Natural killer cell treated with Interleukin-12 subunit alpha and Interleukin-12 subunit beta and Interleukin-15 and Interleukin-18, amount 100 ng/mL, for 72 hours (primary cell): ENCODE measurements at regions not wholly inside any gene's neighbourhood (a gene's known extent, or its start where the extent isn't known, plus 50 kb on each side); places are given as distances from the start of the nearest gene placed in this dataset.

Source experiments
- ATAC-seq, 2 donors: fragments of 150-1000 bp; cut with Tn5 transposase in 1 of 2; sonication (Bioruptor Pico), chemical (Tn5 transposase) in 1 of 2; 2 replicates each; pipeline ENCODE4 v1.10.0; 2021
- DNase-seq: peaks from one replicate; pipeline ENCODE4 v3.0.0; 2022; ENCODE audit warnings: low spot score
- H3K27ac Mint-ChIP-seq, 2 donors: 1 replicate in 1 of 2; 2 replicates in 1 of 2; pipeline ENCODE4 v1.8.0; 2022; ENCODE audit warnings: mixed read lengths in 2 of 2, mild to moderate bottlenecking in 1 of 2, moderate library complexity in 1 of 2
- H3K27me3 Mint-ChIP-seq, 2 donors: 1 replicate in 1 of 2; 2 replicates in 1 of 2; pipeline ENCODE4 v1.8.0; 2022; ENCODE audit warnings: mixed read lengths in 2 of 2
- H3K36me3 Mint-ChIP-seq: one replicate; pipeline ENCODE4 v1.8.0; 2022; ENCODE audit warnings: mixed read lengths
- H3K4me1 Mint-ChIP-seq, 2 donors: 1 replicate in 1 of 2; 2 replicates in 1 of 2; pipeline ENCODE4 v1.8.0; 2022; ENCODE audit warnings: low read depth in 2 of 2, mixed read lengths in 2 of 2, mild to moderate bottlenecking in 1 of 2
- H3K4me3 Mint-ChIP-seq: one replicate; pipeline ENCODE4 v1.8.0; 2022; ENCODE audit warnings: mixed read lengths
- H3K9me3 Mint-ChIP-seq: 2 replicates; pipeline ENCODE4 v1.8.0; 2022; ENCODE audit warnings: mixed read lengths

DNA sequence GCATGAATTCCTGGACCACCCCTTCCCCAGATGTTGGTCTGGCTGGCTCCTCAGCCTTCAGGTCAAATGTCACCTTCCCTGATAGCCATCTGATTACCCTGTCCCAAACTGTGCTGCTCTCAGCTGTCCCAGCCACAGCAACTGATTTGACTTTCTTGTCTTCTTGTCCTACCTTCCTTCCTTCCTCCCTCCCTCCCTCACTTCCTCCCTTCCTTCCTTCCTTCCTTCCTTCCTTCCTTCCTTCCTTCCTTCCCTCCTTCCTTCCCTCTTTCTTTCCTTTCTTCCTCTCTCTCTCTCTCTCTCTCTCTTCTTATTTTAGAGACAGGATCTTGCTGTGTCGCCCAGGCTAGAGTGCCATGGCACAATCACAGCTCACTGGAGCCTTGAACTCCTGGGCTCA lies 242.5 kb downstream of the RPS24 start:
- ATAC-seq (no peak), DNase-seq (no peak)
- peaks cover 10 to 28% of the 10 kb centered on the region in 2 donors for H3K27me3 Mint-ChIP-seq
- no peaks in the 10 kb centered on the region for H3K36me3 Mint-ChIP-seq
- no peaks in the 10 kb centered on the region for H3K9me3 Mint-ChIP-seq
- no peak overlapping the region for H3K4me3 Mint-ChIP-seq
- no peak overlapping the region for H3K27ac Mint-ChIP-seq
- no peaks in the 10 kb centered on the region for H3K4me1 Mint-ChIP-seq

DNA sequence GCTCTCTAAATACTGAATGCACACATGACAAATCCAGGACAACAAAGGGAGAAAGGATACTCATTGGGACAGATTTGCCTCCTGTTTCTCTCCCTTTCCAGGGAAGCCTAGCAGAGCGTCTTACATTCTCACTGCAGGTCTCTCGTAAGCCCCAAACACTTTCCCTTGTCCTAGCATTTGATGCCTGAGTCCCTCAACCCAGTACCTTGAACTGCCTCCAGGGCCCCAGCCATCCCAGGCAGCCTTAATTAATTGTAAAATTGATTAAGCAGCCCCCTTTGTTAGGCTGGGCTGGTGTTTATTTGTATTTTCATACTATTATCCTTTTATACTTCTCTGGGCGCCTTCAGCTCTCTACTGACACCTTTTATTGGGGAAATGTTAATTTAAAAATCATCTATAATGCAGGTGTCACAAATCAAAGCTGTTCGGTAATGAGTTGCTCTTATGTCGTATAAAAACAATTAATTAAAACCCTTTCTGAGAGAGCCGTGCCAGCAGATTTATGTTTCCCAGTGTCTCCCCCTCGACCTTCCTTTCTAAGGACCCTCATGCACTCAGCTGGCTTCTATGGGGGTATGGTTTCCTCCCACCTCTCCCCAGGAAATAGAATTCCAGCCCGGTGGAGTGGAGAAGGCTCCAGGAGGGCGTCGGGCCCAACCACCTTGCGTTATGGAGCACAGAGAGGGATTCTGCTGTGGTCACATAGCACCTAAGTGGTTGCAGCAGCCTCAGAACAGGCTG lies 243.8 kb downstream of the RPS24 start:
- H3K9me3 Mint-ChIP-seq: no peaks in the 10 kb centered on the region
- no peaks in the 10 kb centered on the region for H3K4me1 Mint-ChIP-seq
- no peak overlapping the region for H3K27ac Mint-ChIP-seq
- no peaks in the 10 kb centered on the region for H3K36me3 Mint-ChIP-seq
- ATAC-seq: no peak
- H3K27me3 Mint-ChIP-seq: peaks cover 10 to 28% of the 10 kb centered on the region in 2 donors
- H3K4me3 Mint-ChIP-seq: no peak overlapping the region
- no peak for DNase-seq

DNA sequence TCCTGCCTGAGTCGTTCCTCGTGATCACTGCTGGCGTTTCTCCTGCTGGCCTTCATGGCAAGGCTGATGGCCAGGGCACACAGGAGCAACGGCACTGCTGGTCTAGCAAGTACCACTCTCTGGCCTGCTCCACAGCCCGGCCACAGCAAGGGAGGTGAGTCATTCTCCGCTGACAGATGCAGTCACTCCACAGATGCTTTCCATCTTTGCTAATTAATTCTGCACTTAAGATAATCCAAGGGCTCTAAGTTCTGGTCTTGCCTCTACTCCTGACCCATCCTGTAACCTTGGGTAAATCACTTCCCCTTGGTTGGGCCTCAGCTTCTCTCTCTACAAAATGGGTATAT lies 244.4 kb downstream of the RPS24 start:
- no peaks in the 10 kb centered on the region for H3K36me3 Mint-ChIP-seq
- H3K9me3 Mint-ChIP-seq: no peaks in the 10 kb centered on the region
- DNase-seq: no peak
- peaks cover 10 to 28% of the 10 kb centered on the region in 2 donors for H3K27me3 Mint-ChIP-seq
- H3K4me3 Mint-ChIP-seq: no peak overlapping the region
- H3K4me1 Mint-ChIP-seq: no peaks in the 10 kb centered on the region
- no peak for ATAC-seq
- H3K27ac Mint-ChIP-seq: no peak overlapping the region

DNA sequence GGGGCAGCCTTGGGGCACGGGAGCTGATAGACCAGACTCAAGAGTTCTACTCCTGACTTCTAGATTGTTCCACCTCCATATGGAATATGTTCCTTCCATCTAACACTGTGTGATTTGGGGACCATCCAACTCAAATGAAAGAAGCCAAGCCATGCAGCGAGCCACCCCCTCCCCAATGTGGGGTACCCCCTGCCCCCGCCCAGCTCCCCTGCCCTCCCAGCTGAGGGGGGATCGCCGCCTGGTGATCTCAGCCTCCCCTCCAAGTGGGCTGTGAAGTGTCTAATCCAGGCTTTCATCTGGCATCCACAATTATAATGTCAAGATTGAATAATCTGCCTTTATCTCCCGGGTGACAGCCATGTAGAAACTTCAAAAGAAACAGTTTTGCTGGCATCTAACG lies 246.1 kb downstream of the RPS24 start:
- DNase-seq (no peak), ATAC-seq (no peak)
- H3K27me3 Mint-ChIP-seq: peaks cover 6 to 26% of the 10 kb centered on the region in 2 donors
- no peak overlapping the region for H3K4me3 Mint-ChIP-seq
- no peaks in the 10 kb centered on the region for H3K9me3 Mint-ChIP-seq
- no peak overlapping the region for H3K27ac Mint-ChIP-seq
- H3K4me1 Mint-ChIP-seq: no peaks in the 10 kb centered on the region
- no peaks in the 10 kb centered on the region for H3K36me3 Mint-ChIP-seq

DNA sequence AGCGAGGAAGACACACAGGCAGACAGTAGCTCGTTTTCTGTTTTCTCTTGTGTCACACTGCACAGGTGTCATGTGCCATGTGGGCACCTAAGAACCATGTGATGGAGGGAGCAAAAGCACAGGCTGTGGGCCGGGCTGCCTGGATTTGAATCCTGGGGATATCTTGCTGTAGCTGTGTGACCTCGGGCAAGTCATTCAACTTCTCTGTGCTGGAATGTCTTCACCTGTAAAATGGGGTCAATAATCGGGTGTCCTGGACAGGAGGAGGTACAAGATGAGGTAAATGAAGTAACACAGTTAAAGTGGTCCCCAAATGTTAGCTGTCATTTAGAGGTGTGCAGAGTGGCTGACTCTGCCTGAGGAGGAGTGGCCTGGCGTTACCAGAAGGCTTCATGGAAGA lies 246.9 kb downstream of the RPS24 start:
- no peak overlapping the region for H3K27ac Mint-ChIP-seq
- no peak for DNase-seq

DNA sequence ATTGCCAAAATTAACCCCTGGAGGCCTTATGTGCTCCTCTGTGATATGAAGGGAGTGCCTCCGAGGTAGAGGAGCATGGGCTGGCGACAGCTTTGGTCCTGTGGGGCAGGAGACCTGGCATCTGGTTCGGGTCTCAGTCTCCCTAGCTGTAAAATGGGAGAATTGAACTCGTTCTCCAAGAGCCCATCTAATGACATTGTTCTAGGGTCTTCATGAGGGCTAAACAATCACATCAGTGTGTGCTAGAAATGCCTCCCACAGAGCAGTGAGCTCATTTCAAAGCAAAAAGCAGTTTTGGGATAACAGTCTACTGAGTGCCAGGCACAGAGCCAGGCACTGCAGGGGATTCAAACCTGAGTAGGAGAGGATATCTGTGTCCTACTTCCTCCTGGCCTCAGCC lies 248.0 kb downstream of the RPS24 start:
- no peaks in the 10 kb centered on the region for H3K36me3 Mint-ChIP-seq
- H3K9me3 Mint-ChIP-seq: no peaks in the 10 kb centered on the region

More for the DNA sequence above, 246.9 kb downstream of the RPS24 start:
- peaks cover 3 to 18% of the 10 kb centered on the region in 2 donors for H3K27me3 Mint-ChIP-seq
- no peaks in the 10 kb centered on the region for H3K4me1 Mint-ChIP-seq
- ATAC-seq: no peak
- H3K4me3 Mint-ChIP-seq: no peak overlapping the region
- H3K9me3 Mint-ChIP-seq: no peaks in the 10 kb centered on the region
- H3K36me3 Mint-ChIP-seq: no peaks in the 10 kb centered on the region

GRCh38 chr10:78283069-78283682 lies 249.5 kb downstream of the RPS24 start:
- H3K36me3 Mint-ChIP-seq: no peaks in the 10 kb centered on the region
- DNase-seq (peak; percentile 54), ATAC-seq (peak in 1 of 2 donors; percentile 41)
- H3K9me3 Mint-ChIP-seq: no peaks in the 10 kb centered on the region
- no peak overlapping the region for H3K27ac Mint-ChIP-seq
- H3K27me3 Mint-ChIP-seq: peaks cover 0 to 5% of the 10 kb centered on the region in 2 donors
- H3K4me1 Mint-ChIP-seq: no peaks in the 10 kb centered on the region
- H3K4me3 Mint-ChIP-seq: no peak overlapping the region

More for the DNA sequence above, 248.0 kb downstream of the RPS24 start:
- H3K4me3 Mint-ChIP-seq: no peak overlapping the region
- peaks cover 3 to 13% of the 10 kb centered on the region in 2 donors for H3K27me3 Mint-ChIP-seq
- no peaks in the 10 kb centered on the region for H3K4me1 Mint-ChIP-seq
- no peak for DNase-seq
- H3K27ac Mint-ChIP-seq: no peak overlapping the region
- ATAC-seq: no peak

GRCh38 chr10:78284381-78284780 lies 250.7 kb downstream of the RPS24 start:
- Mint-ChIP-seq H3K9me3 (no peaks in the 10 kb centered on the region), H3K36me3 (no peaks in the 10 kb centered on the region), H3K4me3 (no peak overlapping the region), H3K27ac (no peak overlapping the region), H3K27me3 (peaks cover 0 to 6% of the 10 kb centered on the region in 2 donors), H3K4me1 (no peaks in the 10 kb centered on the region)
- DNase-seq (peak; percentile 22), ATAC-seq (no peak)

GRCh38 chr10:78285226-78285625 lies 251.6 kb downstream of the RPS24 start:
- DNase-seq: peak; percentile 3
- Mint-ChIP-seq H3K4me3 (no peak overlapping the region), H3K4me1 (no peaks in the 10 kb centered on the region), H3K36me3 (no peaks in the 10 kb centered on the region), H3K27me3 (peaks cover 0 to 13% of the 10 kb centered on the region in 2 donors), H3K9me3 (no peaks in the 10 kb centered on the region), H3K27ac (no peak overlapping the region)
- no peak for ATAC-seq

DNA sequence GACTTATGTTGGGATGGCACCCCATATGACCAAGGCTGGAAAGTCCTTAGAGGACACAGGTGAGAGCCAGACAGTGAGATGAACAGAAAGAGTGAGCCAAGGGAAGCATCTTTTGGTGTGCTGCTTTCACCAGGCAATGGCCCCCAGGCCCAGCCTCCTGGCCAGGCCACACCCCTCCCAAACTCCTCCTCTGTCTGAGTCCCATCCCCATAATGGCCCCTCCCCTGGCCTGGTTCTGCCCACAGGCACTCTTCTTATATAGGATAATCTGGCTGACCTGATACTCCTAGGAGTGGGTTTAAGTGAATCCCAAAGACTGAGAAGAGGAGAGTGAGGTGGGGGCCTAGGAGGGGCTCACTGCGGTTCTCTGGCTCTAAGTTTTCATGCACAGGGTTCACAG lies 252.5 kb downstream of the RPS24 start:
- Mint-ChIP-seq H3K36me3 (no peaks in the 10 kb centered on the region), H3K27ac (no peak overlapping the region), H3K27me3 (peaks cover 0 to 8% of the 10 kb centered on the region in 2 donors), H3K4me1 (no peaks in the 10 kb centered on the region), H3K9me3 (no peaks in the 10 kb centered on the region), H3K4me3 (no peak overlapping the region)
- no peak for DNase-seq
- ATAC-seq: no peak

GRCh38 chr10:78286668-78287067 lies 253.0 kb downstream of the RPS24 start:
- H3K4me1 Mint-ChIP-seq: no peaks in the 10 kb centered on the region
- no peaks in the 10 kb centered on the region for H3K9me3 Mint-ChIP-seq

GRCh38 chr10:78287618-78288017 lies 254.0 kb downstream of the RPS24 start:
- Mint-ChIP-seq H3K27ac (no peak overlapping the region), H3K27me3 (peaks cover 0 to 8% of the 10 kb centered on the region in 2 donors), H3K9me3 (no peaks in the 10 kb centered on the region), H3K4me3 (no peak overlapping the region), H3K36me3 (no peaks in the 10 kb centered on the region), H3K4me1 (no peaks in the 10 kb centered on the region)
- no peak for ATAC-seq
- DNase-seq: no peak

More at GRCh38 chr10:78286668-78287067, 253.0 kb downstream of the RPS24 start:
- ATAC-seq (no peak), DNase-seq (peak; percentile 44)
- Mint-ChIP-seq H3K4me3 (no peak overlapping the region), H3K27me3 (peaks cover 0 to 8% of the 10 kb centered on the region in 2 donors), H3K27ac (no peak overlapping the region), H3K36me3 (no peaks in the 10 kb centered on the region)

- peaks cover 0 to 8% of the 10 kb centered on the region in 2 donors for H3K27me3 Mint-ChIP-seq
These were observed 255.0 kb downstream of the RPS24 start for GRCh38 chr10:78288663-78289062.

DNA sequence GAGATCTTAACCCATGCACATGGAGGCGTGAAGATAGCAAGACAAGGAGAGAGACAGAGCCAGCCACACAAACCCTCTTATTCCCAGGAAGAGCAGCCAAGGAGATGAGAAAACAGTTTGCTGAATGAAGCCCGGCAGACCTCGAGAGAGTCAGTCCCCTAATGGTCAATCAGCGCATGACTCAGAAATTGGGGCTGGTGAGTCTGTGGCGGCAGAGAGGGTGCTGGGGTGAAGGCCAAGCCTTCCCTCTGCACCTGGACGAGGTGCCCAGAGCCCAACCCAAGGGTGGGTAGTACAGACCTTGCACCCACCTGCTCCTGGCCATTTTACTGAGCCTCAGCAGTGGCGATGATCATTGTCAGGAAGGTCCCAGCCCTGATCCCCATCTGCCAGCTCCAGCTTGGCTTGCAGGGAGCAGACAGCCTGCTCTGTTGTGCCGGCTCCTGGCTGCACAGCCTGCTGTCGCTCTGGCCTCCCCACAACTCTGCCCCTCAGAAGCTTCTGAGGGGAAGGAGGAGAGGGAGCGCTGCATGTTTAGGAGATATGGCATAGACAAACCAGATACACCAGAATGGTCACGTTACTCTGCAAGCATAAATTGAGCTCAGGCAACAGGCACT lies 256.6 kb downstream of the RPS24 start:
- Mint-ChIP-seq H3K27ac (no peak overlapping the region), H3K4me1 (no peaks in the 10 kb centered on the region), H3K9me3 (no peaks in the 10 kb centered on the region), H3K36me3 (no peaks in the 10 kb centered on the region), H3K4me3 (no peak overlapping the region), H3K27me3 (peaks cover 0 to 8% of the 10 kb centered on the region in 2 donors)
- DNase-seq: no peak
- peak in 1 of 2 donors; percentile 30 for ATAC-seq

More at GRCh38 chr10:78288663-78289062, 255.0 kb downstream of the RPS24 start:
- H3K4me3 Mint-ChIP-seq: no peak overlapping the region
- H3K27ac Mint-ChIP-seq: no peak overlapping the region
- no peaks in the 10 kb centered on the region for H3K9me3 Mint-ChIP-seq
- no peak for DNase-seq
- H3K36me3 Mint-ChIP-seq: no peaks in the 10 kb centered on the region
- no peak for ATAC-seq
- H3K4me1 Mint-ChIP-seq: no peaks in the 10 kb centered on the region
